GM06990 (cell line): ENCODE measurements at regions not wholly inside any gene's neighbourhood (a gene's known extent, or its start where the extent isn't known, plus 50 kb on each side); places are given as distances from the start of the nearest gene placed in this dataset.

Source experiments
- DNase-seq: peaks from one replicate; pipeline ENCODE4 v3.0.0-alpha.2; 2011; ENCODE audit not compliant: insufficient read length; ENCODE audit errors: extremely low read depth
- H3K27me3 ChIP-seq: replicated peaks from 2 replicates; pipeline ENCODE4 v1.6.0; 2011; ENCODE audit warnings: low read length; ENCODE audit not compliant: control insufficient read depth, insufficient read depth
- H3K36me3 ChIP-seq: 2 replicates; pipeline ENCODE4 v1.5.1; 2011; ENCODE audit warnings: low read length; ENCODE audit not compliant: control insufficient read depth, insufficient read depth
- H3K4me3 ChIP-seq: replicated peaks from 2 replicates; pipeline ENCODE4 v1.5.1; 2011; ENCODE audit warnings: low read depth, mild to moderate bottlenecking, control low read depth, low read length
- TF ChIP-seq, protein P1 (sequence below): IDR thresholded peaks from 2 replicates; pipeline ENCODE4 v1.5.1; 2011; ENCODE audit warnings: low read length, control low read depth, mild to moderate bottlenecking, inconsistent platforms; ENCODE audit not compliant: insufficient read depth, poor library complexity, severe bottlenecking

DNA sequence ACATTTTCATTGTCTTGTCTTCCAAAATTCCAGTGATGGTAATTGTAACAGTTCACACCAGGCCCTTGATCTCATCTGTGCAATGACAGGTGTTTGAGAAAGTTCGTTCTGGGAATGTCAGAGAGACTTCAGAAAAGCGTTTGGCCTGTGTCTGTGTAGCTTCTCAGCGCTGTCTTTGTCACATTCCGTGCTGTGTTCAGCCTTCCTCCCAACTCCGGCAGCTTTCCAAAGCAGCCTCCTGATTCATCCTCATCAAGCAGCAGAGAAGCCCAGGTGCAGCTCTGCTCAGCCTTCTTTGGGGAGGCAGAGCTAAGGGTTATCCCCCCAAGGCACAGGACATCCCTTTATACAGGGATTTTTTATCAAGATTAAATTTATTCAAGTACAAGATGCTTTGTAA lies 494.0 kb upstream of the SUCLG2 start:
- Histone ChIP-seq H3K36me3 (no peaks in the 10 kb centered on the region), H3K4me3 (no peak overlapping the region), H3K27me3 (no peaks in the 10 kb centered on the region)
- TF ChIP-seq, protein P1, sequence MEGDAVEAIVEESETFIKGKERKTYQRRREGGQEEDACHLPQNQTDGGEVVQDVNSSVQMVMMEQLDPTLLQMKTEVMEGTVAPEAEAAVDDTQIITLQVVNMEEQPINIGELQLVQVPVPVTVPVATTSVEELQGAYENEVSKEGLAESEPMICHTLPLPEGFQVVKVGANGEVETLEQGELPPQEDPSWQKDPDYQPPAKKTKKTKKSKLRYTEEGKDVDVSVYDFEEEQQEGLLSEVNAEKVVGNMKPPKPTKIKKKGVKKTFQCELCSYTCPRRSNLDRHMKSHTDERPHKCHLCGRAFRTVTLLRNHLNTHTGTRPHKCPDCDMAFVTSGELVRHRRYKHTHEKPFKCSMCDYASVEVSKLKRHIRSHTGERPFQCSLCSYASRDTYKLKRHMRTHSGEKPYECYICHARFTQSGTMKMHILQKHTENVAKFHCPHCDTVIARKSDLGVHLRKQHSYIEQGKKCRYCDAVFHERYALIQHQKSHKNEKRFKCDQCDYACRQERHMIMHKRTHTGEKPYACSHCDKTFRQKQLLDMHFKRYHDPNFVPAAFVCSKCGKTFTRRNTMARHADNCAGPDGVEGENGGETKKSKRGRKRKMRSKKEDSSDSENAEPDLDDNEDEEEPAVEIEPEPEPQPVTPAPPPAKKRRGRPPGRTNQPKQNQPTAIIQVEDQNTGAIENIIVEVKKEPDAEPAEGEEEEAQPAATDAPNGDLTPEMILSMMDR: no peak
- no peak for DNase-seq

DNA sequence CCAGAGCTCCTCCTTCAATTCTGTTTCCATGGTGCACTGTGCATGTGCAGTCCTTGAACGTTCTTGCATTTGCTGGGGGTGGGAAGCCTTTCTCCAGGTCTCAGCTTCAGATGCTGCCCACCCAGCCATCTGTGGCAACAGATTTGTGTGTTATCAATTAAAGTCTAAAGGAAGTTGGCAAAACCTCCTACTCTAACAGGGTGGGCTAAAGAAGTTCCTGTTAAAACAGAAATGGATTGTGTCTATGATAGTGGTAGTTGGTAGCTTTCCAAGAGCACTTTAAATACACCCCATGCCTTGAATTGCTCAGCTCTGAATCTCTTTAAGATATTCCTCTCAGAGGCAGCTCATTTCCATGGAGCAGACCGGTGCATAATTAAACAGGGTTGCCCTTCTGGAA lies 488.0 kb upstream of the SUCLG2 start:
- TF ChIP-seq, protein P1: no peak
- Histone ChIP-seq H3K4me3 (no peak overlapping the region), H3K27me3 (no peaks in the 10 kb centered on the region), H3K36me3 (no peaks in the 10 kb centered on the region)
- DNase-seq: no peak

DNA sequence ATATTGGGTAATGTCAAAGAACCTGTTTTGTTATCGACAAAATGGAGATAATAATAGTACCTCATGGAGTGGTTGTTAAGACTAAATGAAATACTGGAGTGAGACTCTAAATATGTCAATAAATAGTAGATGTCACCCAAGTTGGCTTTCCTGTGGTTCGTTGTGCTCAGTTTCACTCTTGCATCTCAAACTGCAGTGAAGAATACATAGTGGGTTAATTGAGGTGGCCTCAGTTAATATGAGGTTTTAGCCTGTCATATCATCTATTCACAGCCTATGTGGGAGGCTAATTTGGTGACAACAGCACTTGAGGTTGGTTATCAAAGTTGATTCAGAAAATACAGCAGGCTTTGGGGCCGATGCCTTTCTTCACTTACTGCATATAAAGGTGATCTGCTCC lies 485.5 kb upstream of the SUCLG2 start:
- no peaks in the 10 kb centered on the region for H3K27me3 ChIP-seq
- TF ChIP-seq, protein P1: no peak
- no peak for DNase-seq
- no peaks in the 10 kb centered on the region for H3K36me3 ChIP-seq
- H3K4me3 ChIP-seq: no peak overlapping the region

DNA sequence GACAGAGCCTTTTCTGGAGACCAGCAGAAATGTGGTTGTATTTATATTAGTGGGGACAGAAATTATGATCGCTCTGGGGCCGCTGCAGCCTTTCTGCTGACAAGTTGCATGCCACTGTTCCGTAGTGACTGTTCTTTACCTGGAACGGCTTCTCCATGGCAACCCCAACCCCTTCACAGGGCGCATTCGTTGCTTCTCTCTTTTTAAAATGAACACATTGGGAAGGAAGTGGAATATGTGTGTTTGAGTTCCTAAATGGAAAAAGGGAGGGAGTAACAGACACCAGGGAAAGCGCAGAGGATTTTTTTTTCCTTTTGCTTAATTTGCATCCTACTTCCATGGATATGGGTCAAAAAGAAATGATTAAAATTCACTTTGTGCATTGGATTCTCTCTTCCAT lies 482.0 kb upstream of the SUCLG2 start:
- no peaks in the 10 kb centered on the region for H3K27me3 ChIP-seq
- H3K36me3 ChIP-seq: no peaks in the 10 kb centered on the region
- TF ChIP-seq, protein P1: no peak
- no peak overlapping the region for H3K4me3 ChIP-seq
- no peak for DNase-seq

DNA sequence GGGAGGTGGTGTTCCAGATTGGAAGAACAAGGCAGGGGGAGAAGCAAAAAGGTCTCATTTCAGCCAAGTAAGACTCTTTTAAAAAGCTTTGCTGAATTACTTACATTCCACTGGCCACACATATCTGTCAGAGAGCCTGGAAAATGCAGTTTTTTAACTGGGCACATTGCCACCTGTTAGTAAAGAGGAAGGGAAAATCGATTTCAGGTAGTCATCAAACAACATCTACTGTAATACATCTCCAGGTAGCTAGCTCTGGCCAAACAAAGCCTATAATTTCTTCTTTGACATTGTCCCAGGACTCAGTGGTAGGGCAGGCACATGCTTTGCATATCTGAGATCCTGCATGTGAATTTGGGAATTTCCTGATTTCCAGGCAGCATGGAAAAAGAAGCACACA lies 480.7 kb upstream of the SUCLG2 start:
- Histone ChIP-seq H3K36me3 (no peaks in the 10 kb centered on the region), H3K27me3 (no peaks in the 10 kb centered on the region), H3K4me3 (no peak overlapping the region)
- no peak for DNase-seq
- TF ChIP-seq, protein P1: no peak

DNA sequence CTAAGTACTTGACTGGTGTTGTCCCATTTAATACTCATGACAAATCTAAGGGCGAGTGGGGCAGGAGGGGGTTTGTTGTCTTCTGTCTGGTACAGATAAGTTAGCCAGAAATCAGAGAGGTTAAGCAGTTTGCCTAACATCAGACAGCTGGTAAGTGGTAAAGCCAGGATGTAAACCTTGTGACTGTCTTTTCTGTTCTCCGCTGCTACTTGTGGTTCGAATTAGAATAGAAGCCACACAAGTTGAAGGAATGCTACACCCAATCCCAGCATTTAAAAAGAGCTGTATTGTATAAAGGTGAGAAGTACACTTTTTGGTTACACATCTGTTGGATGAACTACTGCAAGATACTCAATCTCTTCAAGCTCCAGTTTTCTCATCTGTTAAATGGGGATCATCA lies 474.7 kb upstream of the SUCLG2 start:
- Histone ChIP-seq H3K36me3 (no peaks in the 10 kb centered on the region), H3K27me3 (no peaks in the 10 kb centered on the region), H3K4me3 (no peak overlapping the region)
- no peak for DNase-seq
- TF ChIP-seq, protein P1: no peak
